ENCODE measurements at regions not wholly inside any gene's neighbourhood (a gene's known extent, or its start where the extent isn't known, plus 50 kb on each side); places are given as distances from the start of the nearest gene placed in this dataset.
"Not testable (repeated sequence)": the region's sequence is repeated elsewhere in the genome, so short reads cannot be mapped to it uniquely, and the experiment has no call there.

- no peak overlapping the region for H3K27ac Mint-ChIP-seq
- Histone ChIP-seq H2AK5ac (ENCODE audit: insufficient read length, low read length) (no peak overlapping the region), H2BK20ac (ENCODE audit: low read depth, low read length, poor library complexity, severe bottlenecking) (no peak overlapping the region), H4K5ac (ENCODE audit: insufficient read length, low read depth, low read length) (no peak overlapping the region), H3K9ac (ENCODE audit: extremely low read depth, insufficient read length, low read length) (no peak overlapping the region), H2AFZ (ENCODE audit: low read length) (no peak overlapping the region), H3K23ac (ENCODE audit: insufficient read length, low read depth, low read length) (no peak overlapping the region), H3K79me2 (ENCODE audit: insufficient read depth, low read length) (no peaks in the 10 kb centered on the region), H3K4me2 (ENCODE audit: insufficient read depth, insufficient read length, low read length) (no peak overlapping the region), H3K79me1 (ENCODE audit: insufficient read depth, low read depth, low read length, poor library complexity, severe bottlenecking) (no peaks in the 10 kb centered on the region), H3K56ac (ENCODE audit: insufficient read length, low read depth, low read length) (no peak overlapping the region), H3K27ac (ENCODE audit: insufficient read length, low read depth, low read length) (no peak overlapping the region), H3K4me1 (ENCODE audit: insufficient read depth, low read length) (no peaks in the 10 kb centered on the region), H3K27me3 (ENCODE audit: insufficient read depth, low read length) (no peaks in the 10 kb centered on the region), H4K91ac (ENCODE audit: insufficient read length, low read depth, low read length) (no peak overlapping the region), H3K9me3 (ENCODE audit: control insufficient read depth, low read depth, low read length) (peaks cover 12% of the 10 kb centered on the region), H4K8ac (replicated peaks; ENCODE audit: insufficient read length, low read depth, low read length) (no peak overlapping the region), H3T11ph (ENCODE audit: low read length) (no peak overlapping the region), H2BK15ac (ENCODE audit: low read depth, low read length) (no peak overlapping the region), H4K20me1 (ENCODE audit: control insufficient read depth, insufficient read depth, insufficient read length) (no peaks in the 10 kb centered on the region), H2BK120ac (ENCODE audit: low read depth, low read length, poor library complexity, severe bottlenecking) (no peak overlapping the region), H2BK12ac (ENCODE audit: insufficient read length, low read depth, low read length) (no peak overlapping the region), H3K18ac (ENCODE audit: insufficient read length, low read depth, low read length) (no peak overlapping the region), H3K14ac (ENCODE audit: insufficient read depth, low read length) (no peak overlapping the region), H3K23me2 (ENCODE audit: insufficient read length, low read depth, low read length, poor library complexity, severe bottlenecking) (no peaks in the 10 kb centered on the region), H3K4ac (ENCODE audit: low read depth, low read length) (no peak overlapping the region), H2BK5ac (ENCODE audit: insufficient read length, low read length) (no peak overlapping the region)
- peaks cover 19 to 43% (median 29%) of the 10 kb centered on the region in 3 experiments for H3K36me3 Mint-ChIP-seq (ENCODE audit: insufficient read depth in 1 of 3, low read depth in 3 of 3)
- H3K4me3 Mint-ChIP-seq, result no peak overlapping the region
- H3K9me3 Mint-ChIP-seq, result peaks cover 27 to 46% of the 10 kb centered on the region in 2 experiments
- peaks cover 4% of the 10 kb centered on the region in 2 experiments; a peak in 3 of 4 replicates for H3K4me1 Mint-ChIP-seq
- TF ChIP-seq, protein P1, sequence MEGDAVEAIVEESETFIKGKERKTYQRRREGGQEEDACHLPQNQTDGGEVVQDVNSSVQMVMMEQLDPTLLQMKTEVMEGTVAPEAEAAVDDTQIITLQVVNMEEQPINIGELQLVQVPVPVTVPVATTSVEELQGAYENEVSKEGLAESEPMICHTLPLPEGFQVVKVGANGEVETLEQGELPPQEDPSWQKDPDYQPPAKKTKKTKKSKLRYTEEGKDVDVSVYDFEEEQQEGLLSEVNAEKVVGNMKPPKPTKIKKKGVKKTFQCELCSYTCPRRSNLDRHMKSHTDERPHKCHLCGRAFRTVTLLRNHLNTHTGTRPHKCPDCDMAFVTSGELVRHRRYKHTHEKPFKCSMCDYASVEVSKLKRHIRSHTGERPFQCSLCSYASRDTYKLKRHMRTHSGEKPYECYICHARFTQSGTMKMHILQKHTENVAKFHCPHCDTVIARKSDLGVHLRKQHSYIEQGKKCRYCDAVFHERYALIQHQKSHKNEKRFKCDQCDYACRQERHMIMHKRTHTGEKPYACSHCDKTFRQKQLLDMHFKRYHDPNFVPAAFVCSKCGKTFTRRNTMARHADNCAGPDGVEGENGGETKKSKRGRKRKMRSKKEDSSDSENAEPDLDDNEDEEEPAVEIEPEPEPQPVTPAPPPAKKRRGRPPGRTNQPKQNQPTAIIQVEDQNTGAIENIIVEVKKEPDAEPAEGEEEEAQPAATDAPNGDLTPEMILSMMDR (conservative IDR thresholded peaks at IDR 0.05), result no peak
- WGBS (ENCODE audit: extremely low coverage, insufficient read length, low lambda C conversion rate), result no CpG with 5 or more reads among the region's 5 CpGs
- DNase-seq, result no peak
- no peaks in the 10 kb centered on the region for H3K27me3 Mint-ChIP-seq (ENCODE audit: low read depth)
Measured at GRCh38 chr3:175940243-175940642, 1081.1 kb downstream of the NAALADL2 start.

- not testable (repeated sequence) for H4K8ac ChIP-seq (replicated peaks; ENCODE audit: insufficient read length, low read depth, low read length); H2BK5ac ChIP-seq (ENCODE audit: insufficient read length, low read length); H3K23ac ChIP-seq (ENCODE audit: insufficient read length, low read depth, low read length); H4K20me1 ChIP-seq (ENCODE audit: control insufficient read depth, insufficient read depth, insufficient read length); H2BK15ac ChIP-seq (ENCODE audit: low read depth, low read length); H3K9ac ChIP-seq (ENCODE audit: extremely low read depth, insufficient read length, low read length); H3K79me1 ChIP-seq (ENCODE audit: insufficient read depth, low read depth, low read length, poor library complexity, severe bottlenecking); H3K18ac ChIP-seq (ENCODE audit: insufficient read length, low read depth, low read length); H3K79me2 ChIP-seq (ENCODE audit: insufficient read depth, low read length); H3K23me2 ChIP-seq (ENCODE audit: insufficient read length, low read depth, low read length, poor library complexity, severe bottlenecking); H3K4me1 ChIP-seq (ENCODE audit: insufficient read depth, low read length); H3K4me3 Mint-ChIP-seq; H4K5ac ChIP-seq (ENCODE audit: insufficient read length, low read depth, low read length); H3K14ac ChIP-seq (ENCODE audit: insufficient read depth, low read length); H3K4me2 ChIP-seq (ENCODE audit: insufficient read depth, insufficient read length, low read length); H3K27ac ChIP-seq (ENCODE audit: insufficient read length, low read depth, low read length); H3T11ph ChIP-seq (ENCODE audit: low read length); H2AK5ac ChIP-seq (ENCODE audit: insufficient read length, low read length); H2BK12ac ChIP-seq (ENCODE audit: insufficient read length, low read depth, low read length); H3K27me3 Mint-ChIP-seq (ENCODE audit: low read depth); DNase-seq; H3K56ac ChIP-seq (ENCODE audit: insufficient read length, low read depth, low read length); H4K91ac ChIP-seq (ENCODE audit: insufficient read length, low read depth, low read length); H3K27ac Mint-ChIP-seq; H2BK20ac ChIP-seq (ENCODE audit: low read depth, low read length, poor library complexity, severe bottlenecking); H3K4ac ChIP-seq (ENCODE audit: low read depth, low read length); H2BK120ac ChIP-seq (ENCODE audit: low read depth, low read length, poor library complexity, severe bottlenecking); H2AFZ ChIP-seq (ENCODE audit: low read length); H3K27me3 ChIP-seq (ENCODE audit: insufficient read depth, low read length)
- Mint-ChIP-seq H3K36me3 (ENCODE audit: insufficient read depth in 1 of 3, low read depth in 3 of 3) (peaks cover 26 to 49% (median 32%) of the 10 kb centered on the region in 3 experiments), H3K4me1 (peaks cover 6 to 10% of the 10 kb centered on the region in 2 experiments), H3K9me3 (peaks cover 34 to 41% of the 10 kb centered on the region in 2 experiments)
- WGBS (ENCODE audit: extremely low coverage, insufficient read length, low lambda C conversion rate), result no CpG with 5 or more reads among the region's 22 CpGs
- peaks cover 12% of the 10 kb centered on the region for H3K9me3 ChIP-seq (ENCODE audit: control insufficient read depth, low read depth, low read length)
Measured at GRCh38 chr3:175937367-175937766, 1078.2 kb downstream of the NAALADL2 start.

Measured in H9 (cell line).